ENCODE measurements at regions not wholly inside any gene's neighbourhood (a gene's known extent, or its start where the extent isn't known, plus 50 kb on each side); places are given as distances from the start of the nearest gene placed in this dataset.

DNA sequence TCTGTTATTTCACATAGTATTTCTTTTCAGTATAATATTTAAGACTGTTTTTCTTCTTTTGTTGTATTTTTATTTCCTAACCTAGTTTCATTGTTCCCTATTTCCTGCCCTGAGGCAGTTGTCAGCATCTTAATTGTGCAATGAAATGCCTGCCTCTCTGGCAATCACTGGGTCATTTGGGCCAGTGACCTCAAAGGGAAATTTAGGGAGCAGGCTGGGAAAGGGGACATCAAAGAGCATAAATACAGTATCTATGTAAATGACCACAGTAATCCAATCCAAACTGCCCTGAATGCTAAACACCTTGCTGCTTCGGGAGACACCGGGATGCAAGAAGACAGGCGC lies 147.8 kb downstream of the TLR5 start:
- TF ChIP-seq, protein P1, sequence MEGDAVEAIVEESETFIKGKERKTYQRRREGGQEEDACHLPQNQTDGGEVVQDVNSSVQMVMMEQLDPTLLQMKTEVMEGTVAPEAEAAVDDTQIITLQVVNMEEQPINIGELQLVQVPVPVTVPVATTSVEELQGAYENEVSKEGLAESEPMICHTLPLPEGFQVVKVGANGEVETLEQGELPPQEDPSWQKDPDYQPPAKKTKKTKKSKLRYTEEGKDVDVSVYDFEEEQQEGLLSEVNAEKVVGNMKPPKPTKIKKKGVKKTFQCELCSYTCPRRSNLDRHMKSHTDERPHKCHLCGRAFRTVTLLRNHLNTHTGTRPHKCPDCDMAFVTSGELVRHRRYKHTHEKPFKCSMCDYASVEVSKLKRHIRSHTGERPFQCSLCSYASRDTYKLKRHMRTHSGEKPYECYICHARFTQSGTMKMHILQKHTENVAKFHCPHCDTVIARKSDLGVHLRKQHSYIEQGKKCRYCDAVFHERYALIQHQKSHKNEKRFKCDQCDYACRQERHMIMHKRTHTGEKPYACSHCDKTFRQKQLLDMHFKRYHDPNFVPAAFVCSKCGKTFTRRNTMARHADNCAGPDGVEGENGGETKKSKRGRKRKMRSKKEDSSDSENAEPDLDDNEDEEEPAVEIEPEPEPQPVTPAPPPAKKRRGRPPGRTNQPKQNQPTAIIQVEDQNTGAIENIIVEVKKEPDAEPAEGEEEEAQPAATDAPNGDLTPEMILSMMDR (conservative IDR thresholded peaks at IDR 0.05): no peak
- TF ChIP-seq ZFX (IDR thresholded peaks at IDR 0.05): no peak
